ENCODE measurements at regions not wholly inside any gene's neighbourhood (a gene's known extent, or its start where the extent isn't known, plus 50 kb on each side); places are given as distances from the start of the nearest gene placed in this dataset.

GRCh38 chr2:41678639-41679038 is 369.2 kb upstream of the PKDCC start:
- Histone ChIP-seq H3K4me1 (ENCODE audit: insufficient read depth, insufficient read length) (no peaks in the 10 kb centered on the region), H3K27me3 (ENCODE audit: insufficient read depth, insufficient read length) (no peaks in the 10 kb centered on the region), H3K9ac (ENCODE audit: insufficient read length, low read depth) (no peak overlapping the region), H3K4me3 (ENCODE audit: insufficient read length, low read depth) (no peak overlapping the region), H3K36me3 (ENCODE audit: insufficient read depth, insufficient read length, low read length) (no peaks in the 10 kb centered on the region), H3K9me3 (ENCODE audit: insufficient read depth, low read length) (no peaks in the 10 kb centered on the region)
- no peak for DNase-seq (ENCODE audit: low read depth, low spot score)
- TF ChIP-seq ZNF274 (IDR thresholded peaks at IDR 0.05; ENCODE audit: low read depth, low read length): no peak
- TF ChIP-seq YY1 (IDR thresholded peaks at IDR 0.05; ENCODE audit: insufficient read depth, insufficient read length): no peak
- TF ChIP-seq SUZ12 (IDR thresholded peaks at IDR 0.05; ENCODE audit: extremely low read depth, insufficient read depth, insufficient read length): no peak

GRCh38 chr2:41686156-41686555 is 361.7 kb upstream of the PKDCC start:
- Histone ChIP-seq H3K4me3 (ENCODE audit: insufficient read length, low read depth) (no peak overlapping the region), H3K4me1 (ENCODE audit: insufficient read depth, insufficient read length) (no peaks in the 10 kb centered on the region), H3K9me3 (ENCODE audit: insufficient read depth, low read length) (no peaks in the 10 kb centered on the region), H3K36me3 (ENCODE audit: insufficient read depth, insufficient read length, low read length) (no peaks in the 10 kb centered on the region), H3K27me3 (ENCODE audit: insufficient read depth, insufficient read length) (no peaks in the 10 kb centered on the region), H3K9ac (ENCODE audit: insufficient read length, low read depth) (no peak overlapping the region)
- no peak for TF ChIP-seq ZNF274 (IDR thresholded peaks at IDR 0.05; ENCODE audit: low read depth, low read length)
- no peak for TF ChIP-seq SUZ12 (IDR thresholded peaks at IDR 0.05; ENCODE audit: extremely low read depth, insufficient read depth, insufficient read length)
- no peak for TF ChIP-seq YY1 (IDR thresholded peaks at IDR 0.05; ENCODE audit: insufficient read depth, insufficient read length)
- DNase-seq (ENCODE audit: low read depth, low spot score): no peak

GRCh38 chr2:41691561-41691960 is 356.3 kb upstream of the PKDCC start:
- H3K9ac ChIP-seq (ENCODE audit: insufficient read length, low read depth): no peak overlapping the region
- no peaks in the 10 kb centered on the region for H3K4me1 ChIP-seq (ENCODE audit: insufficient read depth, insufficient read length)
- H3K36me3 ChIP-seq (ENCODE audit: insufficient read depth, insufficient read length, low read length): no peaks in the 10 kb centered on the region
- H3K4me3 ChIP-seq (ENCODE audit: insufficient read length, low read depth): no peak overlapping the region
- H3K27me3 ChIP-seq (ENCODE audit: insufficient read depth, insufficient read length): no peaks in the 10 kb centered on the region
- DNase-seq (ENCODE audit: low read depth, low spot score): no peak
- TF ChIP-seq ZNF274 (IDR thresholded peaks at IDR 0.05; ENCODE audit: low read depth, low read length) (no peak), SUZ12 (IDR thresholded peaks at IDR 0.05; ENCODE audit: extremely low read depth, insufficient read depth, insufficient read length) (no peak), YY1 (IDR thresholded peaks at IDR 0.05; ENCODE audit: insufficient read depth, insufficient read length) (no peak)
- no peaks in the 10 kb centered on the region for H3K9me3 ChIP-seq (ENCODE audit: insufficient read depth, low read length)

GRCh38 chr2:41694536-41695049 is 353.2 kb upstream of the PKDCC start:
- H3K9me3 ChIP-seq (ENCODE audit: insufficient read depth, low read length): no peaks in the 10 kb centered on the region
- no peak overlapping the region for H3K9ac ChIP-seq (ENCODE audit: insufficient read length, low read depth)
- TF ChIP-seq ZNF274 (IDR thresholded peaks at IDR 0.05; ENCODE audit: low read depth, low read length) (no peak), YY1 (IDR thresholded peaks at IDR 0.05; ENCODE audit: insufficient read depth, insufficient read length) (no peak), SUZ12 (IDR thresholded peaks at IDR 0.05; ENCODE audit: extremely low read depth, insufficient read depth, insufficient read length) (no peak)
- no peak overlapping the region for H3K4me3 ChIP-seq (ENCODE audit: insufficient read length, low read depth)
- no peaks in the 10 kb centered on the region for H3K36me3 ChIP-seq (ENCODE audit: insufficient read depth, insufficient read length, low read length)
- H3K4me1 ChIP-seq (ENCODE audit: insufficient read depth, insufficient read length): no peaks in the 10 kb centered on the region
- DNase-seq (ENCODE audit: low read depth, low spot score): no peak
- H3K27me3 ChIP-seq (ENCODE audit: insufficient read depth, insufficient read length): no peaks in the 10 kb centered on the region

- no peak for DNase-seq (ENCODE audit: low read depth, low spot score)
- Histone ChIP-seq H3K9ac (ENCODE audit: insufficient read length, low read depth) (no peak overlapping the region), H3K9me3 (ENCODE audit: insufficient read depth, low read length) (no peaks in the 10 kb centered on the region), H3K4me1 (ENCODE audit: insufficient read depth, insufficient read length) (no peaks in the 10 kb centered on the region), H3K36me3 (ENCODE audit: insufficient read depth, insufficient read length, low read length) (no peaks in the 10 kb centered on the region), H3K4me3 (ENCODE audit: insufficient read length, low read depth) (no peak overlapping the region), H3K27me3 (ENCODE audit: insufficient read depth, insufficient read length) (no peaks in the 10 kb centered on the region)
- no peak for TF ChIP-seq SUZ12 (IDR thresholded peaks at IDR 0.05; ENCODE audit: extremely low read depth, insufficient read depth, insufficient read length)
- TF ChIP-seq YY1 (IDR thresholded peaks at IDR 0.05; ENCODE audit: insufficient read depth, insufficient read length): no peak
- TF ChIP-seq ZNF274 (IDR thresholded peaks at IDR 0.05; ENCODE audit: low read depth, low read length): no peak
Measured at GRCh38 chr2:41695198-41696113, 352.4 kb upstream of the PKDCC start.

GRCh38 chr2:41697389-41697788 is 350.4 kb upstream of the PKDCC start:
- no peaks in the 10 kb centered on the region for H3K27me3 ChIP-seq (ENCODE audit: insufficient read depth, insufficient read length)
- no peaks in the 10 kb centered on the region for H3K4me1 ChIP-seq (ENCODE audit: insufficient read depth, insufficient read length)
- no peak overlapping the region for H3K9ac ChIP-seq (ENCODE audit: insufficient read length, low read depth)
- H3K9me3 ChIP-seq (ENCODE audit: insufficient read depth, low read length): no peaks in the 10 kb centered on the region
- TF ChIP-seq SUZ12 (IDR thresholded peaks at IDR 0.05; ENCODE audit: extremely low read depth, insufficient read depth, insufficient read length) (no peak), YY1 (IDR thresholded peaks at IDR 0.05; ENCODE audit: insufficient read depth, insufficient read length) (no peak), ZNF274 (IDR thresholded peaks at IDR 0.05; ENCODE audit: low read depth, low read length) (no peak)
- H3K36me3 ChIP-seq (ENCODE audit: insufficient read depth, insufficient read length, low read length): no peaks in the 10 kb centered on the region
- H3K4me3 ChIP-seq (ENCODE audit: insufficient read length, low read depth): no peak overlapping the region
- DNase-seq (ENCODE audit: low read depth, low spot score): no peak

- DNase-seq (ENCODE audit: low read depth, low spot score): peak; percentile 36
- Histone ChIP-seq H3K9ac (ENCODE audit: insufficient read length, low read depth) (no peak overlapping the region), H3K9me3 (ENCODE audit: insufficient read depth, low read length) (no peaks in the 10 kb centered on the region)
Measured at GRCh38 chr2:41698678-41699422, 349.0 kb upstream of the PKDCC start.

More at GRCh38 chr2:41698678-41699422, 349.0 kb upstream of the PKDCC start:
- no peaks in the 10 kb centered on the region for H3K4me1 ChIP-seq (ENCODE audit: insufficient read depth, insufficient read length)
- H3K36me3 ChIP-seq (ENCODE audit: insufficient read depth, insufficient read length, low read length): no peaks in the 10 kb centered on the region
- no peak overlapping the region for H3K4me3 ChIP-seq (ENCODE audit: insufficient read length, low read depth)
- TF ChIP-seq ZNF274 (IDR thresholded peaks at IDR 0.05; ENCODE audit: low read depth, low read length) (no peak), YY1 (IDR thresholded peaks at IDR 0.05; ENCODE audit: insufficient read depth, insufficient read length) (no peak), SUZ12 (IDR thresholded peaks at IDR 0.05; ENCODE audit: extremely low read depth, insufficient read depth, insufficient read length) (no peak)
- H3K27me3 ChIP-seq (ENCODE audit: insufficient read depth, insufficient read length): no peaks in the 10 kb centered on the region

All from NT2/D1 (cell line).